ENCODE measurements at regions not wholly inside any gene's neighbourhood (a gene's known extent, or its start where the extent isn't known, plus 50 kb on each side); places are given as distances from the start of the nearest gene placed in this dataset.

GRCh38 chr11:95693298-95693697 lies 96.3 kb downstream of the FAM76B start:
- no peak for DNase-seq (ENCODE audit: extremely low read depth in 1 of 11, low read depth in 9 of 11, low spot score in 4 of 11)

GRCh38 chr11:95692526-95693260 lies 96.9 kb downstream of the FAM76B start:
- no peak for DNase-seq (ENCODE audit: extremely low read depth in 1 of 11, low read depth in 9 of 11, low spot score in 4 of 11)

GRCh38 chr11:95690100-95690499 lies 99.5 kb downstream of the FAM76B start:
- DNase-seq (ENCODE audit: extremely low read depth in 1 of 11, low read depth in 9 of 11, low spot score in 4 of 11) = no peak

GRCh38 chr11:95688501-95689222 lies 100.9 kb downstream of the FAM76B start:
- no peak for DNase-seq (ENCODE audit: extremely low read depth in 1 of 11, low read depth in 9 of 11, low spot score in 4 of 11)

GRCh38 chr11:95688015-95688414 lies 101.6 kb downstream of the FAM76B start:
- no peak for DNase-seq (ENCODE audit: extremely low read depth in 1 of 11, low read depth in 9 of 11, low spot score in 4 of 11)

GRCh38 chr11:95686265-95686664 lies 103.3 kb downstream of the FAM76B start:
- no peak for DNase-seq (ENCODE audit: extremely low read depth in 1 of 11, low read depth in 9 of 11, low spot score in 4 of 11)

GRCh38 chr11:95684701-95685100 lies 104.9 kb downstream of the FAM76B start:
- no peak for DNase-seq (ENCODE audit: extremely low read depth in 1 of 11, low read depth in 9 of 11, low spot score in 4 of 11)

- no peak for DNase-seq (ENCODE audit: extremely low read depth in 1 of 11, low read depth in 9 of 11, low spot score in 4 of 11)
These were observed 105.4 kb downstream of the FAM76B start for GRCh38 chr11:95684170-95684569.

GRCh38 chr11:95682552-95682951 lies 107.0 kb downstream of the FAM76B start:
- no peak for DNase-seq (ENCODE audit: extremely low read depth in 1 of 11, low read depth in 9 of 11, low spot score in 4 of 11)

GRCh38 chr11:95680169-95680929 lies 109.2 kb downstream of the FAM76B start:
- DNase-seq (ENCODE audit: extremely low read depth in 1 of 11, low read depth in 9 of 11, low spot score in 4 of 11) = no peak

- no peak for DNase-seq (ENCODE audit: extremely low read depth in 1 of 11, low read depth in 9 of 11, low spot score in 4 of 11)
These were observed 110.6 kb downstream of the FAM76B start for GRCh38 chr11:95678988-95679387.

GRCh38 chr11:95676308-95676707 lies 113.3 kb downstream of the FAM76B start:
- DNase-seq (ENCODE audit: extremely low read depth in 1 of 11, low read depth in 9 of 11, low spot score in 4 of 11) = no peak

GRCh38 chr11:95675585-95675984 lies 114.0 kb downstream of the FAM76B start:
- no peak for DNase-seq (ENCODE audit: extremely low read depth in 1 of 11, low read depth in 9 of 11, low spot score in 4 of 11)

- DNase-seq (ENCODE audit: extremely low read depth in 1 of 11, low read depth in 9 of 11, low spot score in 4 of 11) = no peak
These were observed 114.8 kb downstream of the FAM76B start for GRCh38 chr11:95674657-95675358.

GRCh38 chr11:95671768-95672167 lies 117.8 kb downstream of the FAM76B start:
- peak in 9 of 11 donors; percentile 54 to 86 (median 74) for DNase-seq (ENCODE audit: extremely low read depth in 1 of 11, low read depth in 9 of 11, low spot score in 4 of 11)

GRCh38 chr11:95668131-95668530 lies 121.5 kb downstream of the FAM76B start:
- DNase-seq (ENCODE audit: extremely low read depth in 1 of 11, low read depth in 9 of 11, low spot score in 4 of 11) = peak in 1 of 11 donors; percentile 54

GRCh38 chr11:95661162-95661561 lies 128.4 kb downstream of the FAM76B start:
- DNase-seq (ENCODE audit: extremely low read depth in 1 of 11, low read depth in 9 of 11, low spot score in 4 of 11) = no peak

- no peak for DNase-seq (ENCODE audit: extremely low read depth in 1 of 11, low read depth in 9 of 11, low spot score in 4 of 11)
These were observed 129.5 kb downstream of the FAM76B start for GRCh38 chr11:95660038-95660437.

GRCh38 chr11:95659088-95659487 lies 130.5 kb downstream of the FAM76B start:
- no peak for DNase-seq (ENCODE audit: extremely low read depth in 1 of 11, low read depth in 9 of 11, low spot score in 4 of 11)

Measured in renal cortex interstitium (tissue), 11 donors.